NB4 (cell line): ENCODE measurements at regions not wholly inside any gene's neighbourhood (a gene's known extent, or its start where the extent isn't known, plus 50 kb on each side); places are given as distances from the start of the nearest gene placed in this dataset.

Experiments used
- CTCF ChIP-seq: IDR thresholded peaks from one replicate; pipeline ENCODE4 v1.5.1; 2012; ENCODE audit warnings: low read depth, low read length
- MAX ChIP-seq: IDR thresholded peaks from 2 replicates; pipeline ENCODE4 v1.6.1; 2011; ENCODE audit warnings: low read depth, low read length
- POLR2A ChIP-seq: IDR thresholded peaks from 2 replicates; pipeline ENCODE4 v1.6.1; 2011; ENCODE audit warnings: mild to moderate bottlenecking; ENCODE audit not compliant: insufficient read length; ENCODE audit errors: extremely low read depth

DNA sequence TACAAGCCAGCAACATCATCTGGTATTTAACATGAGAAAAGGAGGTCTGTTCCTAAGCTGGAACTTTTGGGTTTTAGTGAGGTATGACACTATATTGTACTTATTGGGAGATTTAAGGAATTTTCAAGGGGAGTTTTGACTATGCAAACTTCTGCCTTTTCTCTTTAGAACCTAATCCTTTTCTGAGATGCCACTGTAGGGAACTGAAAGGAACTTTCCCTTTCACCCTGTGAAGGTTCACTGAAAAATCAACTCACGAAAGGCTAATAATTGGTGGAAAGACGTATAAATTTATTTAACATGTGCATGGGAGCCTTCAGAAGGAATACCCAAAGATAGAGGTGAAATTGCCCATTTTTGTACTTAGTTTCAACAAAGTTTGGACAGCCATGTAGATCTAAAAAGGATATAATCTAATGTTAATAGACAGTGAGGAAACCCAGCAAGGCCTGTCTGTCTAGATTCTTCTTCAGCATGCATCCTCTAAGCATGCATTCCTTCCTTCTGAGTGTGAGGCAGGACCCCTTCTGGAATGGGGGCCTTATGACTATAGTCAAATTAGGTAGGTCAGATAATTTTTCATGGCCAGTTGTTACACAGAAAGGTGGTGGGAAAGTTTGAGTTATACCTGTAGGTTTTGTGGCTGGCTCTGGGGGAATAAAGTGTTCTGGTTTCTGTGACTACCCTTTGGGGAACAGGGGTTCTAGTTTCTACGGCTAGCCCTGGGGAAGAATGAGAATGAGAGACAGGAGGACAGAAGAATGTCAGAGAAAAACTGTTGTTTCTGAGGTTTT, 200.3 kb downstream of the C9orf152 start:
- no peak for TF ChIP-seq CTCF
- TF ChIP-seq MAX: no peak
- no peak for TF ChIP-seq POLR2A
